GM19099 (cell line): ENCODE measurements at regions not wholly inside any gene's neighbourhood (a gene's known extent, or its start where the extent isn't known, plus 50 kb on each side); places are given as distances from the start of the nearest gene placed in this dataset.

ENCODE experiments used
- POLR2A ChIP-seq: IDR thresholded peaks from 3 replicates; pipeline ENCODE4 v1.6.1; 2011; ENCODE audit warnings: low read depth; ENCODE audit not compliant: insufficient read length; ENCODE audit errors: extremely low read depth

DNA sequence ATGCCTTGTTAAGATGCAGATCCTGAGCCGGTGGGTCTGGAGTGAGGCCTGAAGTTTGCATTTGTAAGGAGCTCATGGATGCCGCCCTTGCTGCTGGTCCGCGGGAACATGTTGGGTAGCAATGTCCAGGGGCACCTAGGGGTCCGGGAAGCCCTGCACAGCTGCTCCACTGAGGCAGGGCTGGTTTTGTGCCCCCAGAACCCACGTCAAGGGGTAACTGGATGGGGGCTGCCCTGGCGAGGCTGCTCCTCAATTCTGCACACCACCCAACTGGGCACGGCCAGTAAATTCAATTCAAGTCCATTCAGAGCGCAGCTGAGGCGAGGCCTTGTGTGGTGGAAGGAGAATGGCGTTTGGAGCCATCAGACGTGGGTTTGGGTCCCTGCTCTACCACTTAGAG lies 246.3 kb upstream of the PITRM1 start:
- TF ChIP-seq POLR2A = no peak

DNA sequence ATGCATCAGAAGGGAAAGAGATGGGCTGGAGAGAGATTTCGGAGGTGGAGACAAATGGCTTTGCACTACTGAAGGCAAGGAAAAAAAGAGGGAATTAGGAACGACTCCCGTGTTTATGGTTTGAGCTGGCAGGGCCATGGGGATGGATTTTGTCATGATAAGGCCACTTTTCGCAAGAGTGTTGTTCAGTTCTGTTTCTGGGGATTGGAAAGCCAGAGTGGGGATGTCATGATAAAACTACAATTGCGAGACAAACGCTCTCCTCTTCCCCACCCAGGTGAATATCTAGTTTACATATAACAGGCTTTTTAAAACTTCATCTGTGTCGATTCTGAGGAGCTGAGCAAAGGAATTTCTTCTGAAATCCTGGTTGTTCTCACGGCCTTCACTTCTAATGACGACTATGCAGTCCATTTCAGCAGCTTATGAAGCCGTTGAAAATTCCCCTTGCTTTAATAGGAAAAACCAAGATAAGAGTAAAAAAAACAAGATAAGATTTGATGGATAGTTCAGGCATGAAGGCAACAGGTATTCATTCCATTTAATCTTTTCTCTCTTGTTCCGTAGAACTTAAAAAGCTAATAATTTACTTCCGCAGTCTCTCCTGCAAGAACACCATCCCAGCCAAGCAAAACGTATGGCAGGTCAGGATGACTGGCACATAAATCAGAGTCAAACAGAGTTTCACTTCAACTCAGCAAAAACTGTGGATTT lies 245.6 kb upstream of the PITRM1 start:
- no peak for TF ChIP-seq POLR2A

DNA sequence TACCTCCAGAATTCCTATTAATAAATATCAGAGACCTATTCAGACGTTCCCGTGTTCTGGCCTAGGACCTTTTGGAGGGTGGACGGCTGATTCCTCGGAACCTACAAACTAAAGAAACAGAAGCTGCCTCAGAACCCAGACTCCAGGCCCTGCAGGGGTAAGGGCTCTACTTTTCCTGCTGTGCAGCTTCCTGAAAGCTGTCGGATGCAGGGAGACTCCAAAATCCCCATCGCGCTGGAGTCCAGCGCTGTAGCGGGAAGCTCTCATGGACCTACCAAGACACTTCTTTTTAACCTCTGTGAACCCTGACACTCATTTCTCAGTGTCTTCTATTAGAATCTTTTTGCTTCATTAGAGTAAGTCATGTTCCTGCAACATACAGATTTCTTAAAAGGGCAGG lies 244.5 kb upstream of the PITRM1 start:
- no peak for TF ChIP-seq POLR2A

DNA sequence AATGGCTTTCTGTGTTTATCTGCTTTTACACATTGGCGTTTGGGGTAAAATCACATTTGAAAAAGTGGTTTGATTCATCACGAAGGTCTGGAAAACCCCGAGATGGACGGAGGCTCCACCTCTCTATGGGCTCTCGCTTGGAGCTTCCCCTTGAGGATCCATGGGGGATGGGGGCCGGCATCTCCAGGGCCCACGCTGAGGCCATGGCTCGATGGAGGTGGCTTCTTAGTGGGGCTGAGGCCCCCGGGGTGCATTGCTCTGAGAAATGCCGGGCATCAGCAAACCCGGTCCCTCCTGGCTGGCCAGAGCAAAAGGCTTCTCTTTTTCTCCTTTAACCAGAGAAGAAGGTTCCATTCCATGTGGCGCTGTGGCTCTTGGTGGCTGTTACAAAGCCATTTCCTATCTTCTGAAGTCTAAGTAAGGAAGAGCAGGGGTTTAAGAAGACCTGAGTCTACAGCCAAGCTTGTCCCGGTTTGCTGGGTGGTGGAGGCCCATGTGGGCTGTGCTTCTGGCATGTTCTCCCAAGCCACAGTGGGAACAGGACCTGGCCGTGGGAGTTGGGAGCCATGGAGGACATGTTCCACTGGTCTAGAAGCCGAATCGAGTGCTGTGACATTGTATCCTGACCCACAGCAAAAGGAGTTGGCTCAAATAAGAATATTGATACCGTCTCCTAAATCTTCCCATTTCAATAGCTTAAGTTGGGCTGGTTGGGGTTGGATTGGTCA lies 243.5 kb upstream of the PITRM1 start:
- no peak for TF ChIP-seq POLR2A

DNA sequence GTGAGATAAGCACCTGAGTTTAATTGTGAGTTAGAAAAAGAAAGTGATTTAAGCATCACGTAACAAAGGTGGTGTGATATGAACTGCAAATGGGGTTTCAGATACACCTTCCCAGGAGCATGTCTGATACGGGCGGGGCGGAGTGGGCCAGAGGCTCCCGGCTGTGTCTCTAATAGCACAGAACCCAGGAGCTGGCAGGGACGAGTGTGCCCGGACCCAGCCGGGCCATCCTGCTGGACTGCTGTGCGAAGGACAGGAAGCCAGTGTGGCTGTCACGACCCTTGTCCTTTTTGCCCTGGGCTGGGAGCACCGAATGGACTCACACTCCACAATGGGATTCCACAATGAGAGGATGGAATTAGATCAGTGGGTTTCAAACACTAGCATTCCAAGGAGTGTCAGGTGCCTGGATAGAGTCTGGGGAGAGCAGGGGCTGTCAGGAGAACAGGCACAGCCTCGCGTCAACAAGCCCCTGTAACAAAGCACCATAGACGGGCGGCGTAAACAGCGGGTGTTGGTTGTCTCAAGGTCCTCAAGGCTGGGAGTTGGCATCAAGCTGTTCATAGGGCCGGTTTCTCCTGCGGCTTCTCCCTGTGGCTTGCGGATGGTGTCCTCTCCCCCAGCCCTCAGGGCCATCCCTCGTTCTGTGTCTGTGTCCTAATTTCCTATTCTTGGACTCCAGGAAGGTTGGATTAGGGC lies 242.6 kb upstream of the PITRM1 start:
- TF ChIP-seq POLR2A = no peak

DNA sequence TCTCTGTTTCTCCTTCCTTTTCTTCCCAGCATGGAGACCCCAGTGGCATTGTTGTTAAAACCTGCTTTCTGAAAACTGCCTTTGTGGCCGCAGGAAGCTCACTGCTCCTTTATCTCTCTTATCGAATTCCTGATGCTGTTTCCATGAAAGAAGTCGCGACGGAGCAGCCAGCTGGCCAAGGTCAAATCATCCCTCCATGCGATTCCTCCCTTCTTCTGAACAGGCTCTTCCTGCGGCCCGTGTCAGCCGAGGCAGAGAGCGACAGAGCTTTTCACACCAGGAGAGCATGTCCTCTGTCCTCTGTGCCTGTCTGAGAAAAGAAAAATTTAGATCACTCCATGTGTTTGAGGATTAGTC lies 242.1 kb upstream of the PITRM1 start:
- no peak for TF ChIP-seq POLR2A

DNA sequence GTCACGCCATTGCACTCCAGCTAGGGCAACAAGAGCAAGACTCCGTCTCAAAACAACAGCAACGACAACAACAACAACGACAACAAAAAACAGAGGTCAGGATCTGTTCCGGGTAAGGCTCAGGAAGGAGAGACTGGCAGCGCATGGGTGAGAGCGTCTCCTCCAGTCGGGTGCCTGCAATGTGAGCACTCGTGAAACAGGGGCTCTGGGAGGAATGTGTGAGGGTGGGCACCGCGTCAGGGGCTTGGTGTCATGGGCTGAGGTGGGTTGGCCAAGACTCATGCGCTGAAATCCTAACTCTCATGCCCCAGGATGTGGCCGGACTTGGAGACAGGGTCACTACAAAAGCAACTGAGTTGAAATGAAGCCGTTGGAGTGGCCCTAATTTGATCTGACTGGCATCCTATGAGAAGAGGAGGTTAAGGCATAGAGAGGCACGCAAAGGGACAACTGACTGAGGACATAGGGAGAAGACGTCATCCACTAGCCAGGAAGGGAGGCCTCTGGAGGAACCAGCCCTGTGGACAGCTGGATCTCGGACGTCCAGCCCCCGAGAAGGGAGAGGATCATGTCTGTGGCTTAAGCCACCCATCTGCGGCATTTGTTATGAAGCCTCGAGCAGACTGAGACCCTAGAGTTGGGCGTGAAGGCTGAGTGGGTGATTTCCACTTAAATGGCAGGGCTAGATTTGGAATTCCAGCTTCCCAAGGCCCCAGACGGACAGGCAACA lies 241.5 kb upstream of the PITRM1 start:
- no peak for TF ChIP-seq POLR2A

DNA sequence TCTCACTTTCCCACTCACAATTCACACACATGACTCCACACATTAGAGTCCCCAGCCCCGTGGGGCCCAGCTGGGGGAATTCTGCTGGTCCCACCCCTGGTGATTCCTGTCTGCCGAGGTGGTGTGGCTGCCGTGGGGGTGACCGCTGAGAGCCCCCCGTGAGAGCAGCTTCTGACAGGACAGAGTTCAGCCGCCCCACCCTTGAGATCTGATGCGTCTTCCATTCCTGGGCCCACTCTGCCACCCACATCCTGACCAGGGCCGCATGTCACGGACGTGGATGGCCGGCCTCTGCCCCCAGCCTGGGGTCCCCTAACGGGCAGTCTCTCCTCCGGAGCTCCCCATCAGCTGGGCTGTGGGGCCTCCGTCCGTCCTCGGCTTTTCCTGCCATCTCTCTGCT lies 240.1 kb upstream of the PITRM1 start:
- no peak for TF ChIP-seq POLR2A

DNA sequence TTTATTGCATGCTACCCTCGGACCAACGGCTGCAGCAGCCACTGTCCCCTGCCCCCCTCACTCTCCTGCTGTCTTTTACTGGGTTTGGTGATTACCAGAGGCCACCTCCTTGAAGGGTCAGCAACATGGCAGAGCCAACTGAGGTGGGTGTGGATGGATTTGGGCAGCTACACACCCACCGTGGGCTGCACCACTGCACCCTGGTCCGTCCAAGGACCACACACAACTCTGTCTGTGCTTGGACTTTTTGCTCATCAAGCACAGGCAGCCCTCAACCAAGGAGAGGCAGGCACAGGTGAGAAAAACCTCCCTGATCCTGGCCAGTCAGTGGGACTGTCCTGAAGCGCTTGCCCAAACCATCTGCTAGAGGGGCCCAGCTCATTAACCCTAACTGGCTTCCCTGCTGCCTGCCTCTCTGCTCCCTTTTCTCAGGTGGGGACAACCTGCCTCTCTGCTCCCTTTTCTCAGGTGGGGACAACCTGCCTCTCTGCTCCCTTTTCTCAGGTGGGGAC lies 239.5 kb upstream of the PITRM1 start:
- no peak for TF ChIP-seq POLR2A

DNA sequence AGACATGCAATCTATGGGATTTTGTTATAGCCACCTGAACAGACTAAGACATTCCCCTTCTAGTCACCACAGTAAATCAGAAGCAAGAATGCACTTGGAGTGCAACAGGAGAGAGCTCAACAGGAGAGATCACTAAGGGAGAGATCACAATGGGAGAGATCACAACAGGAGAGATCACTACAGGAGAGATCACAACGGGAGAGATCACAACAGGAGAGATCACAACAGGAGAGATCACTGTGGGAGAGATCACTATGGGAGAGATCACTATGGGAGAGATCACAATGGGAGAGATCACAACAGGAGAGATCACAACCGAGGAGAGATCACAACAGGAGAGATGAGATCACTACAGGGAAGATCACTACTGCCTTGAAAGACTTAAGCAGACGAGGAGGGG lies 238.5 kb upstream of the PITRM1 start:
- TF ChIP-seq POLR2A = no peak

DNA sequence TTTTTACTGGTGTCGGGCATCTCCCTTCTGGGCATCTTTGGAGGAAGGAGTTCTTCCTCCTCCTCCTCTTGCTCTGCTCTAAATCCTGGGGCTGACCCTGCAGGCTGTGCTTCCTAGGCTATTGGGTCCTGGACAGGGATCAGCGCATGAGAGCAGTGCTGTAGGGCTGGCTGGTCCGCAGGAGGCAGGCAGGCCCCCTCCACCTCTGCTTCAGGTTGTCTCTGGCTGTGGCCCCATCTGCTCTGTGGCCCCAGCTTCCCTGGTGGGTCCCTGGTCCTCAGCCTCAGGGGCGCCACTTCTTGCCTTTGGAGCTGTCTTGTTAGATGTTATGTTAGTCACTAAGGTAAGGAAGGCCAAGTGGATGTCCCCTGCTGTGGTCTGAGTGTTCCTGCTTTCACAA lies 237.3 kb upstream of the PITRM1 start:
- no peak for TF ChIP-seq POLR2A

DNA sequence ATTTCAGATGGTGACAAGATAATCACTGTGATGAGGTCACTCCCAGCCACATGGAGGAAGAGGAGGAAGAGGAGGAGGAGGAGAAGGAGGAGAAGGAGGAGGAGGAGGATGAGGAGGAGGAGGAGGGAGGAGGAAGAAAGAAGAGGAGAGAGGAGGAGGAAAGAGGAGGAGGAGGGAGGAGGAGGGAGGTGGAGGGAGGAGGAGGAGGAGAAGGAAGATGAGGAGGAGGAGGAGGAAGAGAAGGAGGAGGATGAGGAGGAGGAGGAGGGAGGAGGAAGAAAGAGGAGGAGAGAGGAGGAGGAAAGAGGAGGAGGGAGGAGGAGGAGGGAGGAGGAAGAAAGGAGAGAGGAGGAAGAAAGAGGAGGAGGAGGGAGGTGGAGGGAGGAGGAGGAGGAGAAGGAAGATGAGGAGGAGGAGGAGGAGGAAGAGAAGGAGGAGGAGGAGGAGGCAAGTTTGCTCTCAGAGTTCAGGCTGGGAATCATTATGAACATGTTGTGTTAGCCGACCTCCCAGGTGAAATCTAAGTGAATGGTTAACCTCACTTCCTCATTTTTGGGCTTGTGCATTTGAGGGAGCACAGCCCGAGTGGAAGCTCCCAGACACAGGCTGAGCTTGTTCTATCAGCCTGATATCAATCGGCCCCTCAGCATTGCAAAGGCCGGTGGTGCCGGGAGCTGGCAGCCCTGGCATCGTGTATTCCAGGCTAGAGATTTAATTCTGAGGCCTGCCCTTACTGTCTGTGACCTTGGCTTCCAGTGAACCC lies 236.2 kb upstream of the PITRM1 start:
- TF ChIP-seq POLR2A = no peak

DNA sequence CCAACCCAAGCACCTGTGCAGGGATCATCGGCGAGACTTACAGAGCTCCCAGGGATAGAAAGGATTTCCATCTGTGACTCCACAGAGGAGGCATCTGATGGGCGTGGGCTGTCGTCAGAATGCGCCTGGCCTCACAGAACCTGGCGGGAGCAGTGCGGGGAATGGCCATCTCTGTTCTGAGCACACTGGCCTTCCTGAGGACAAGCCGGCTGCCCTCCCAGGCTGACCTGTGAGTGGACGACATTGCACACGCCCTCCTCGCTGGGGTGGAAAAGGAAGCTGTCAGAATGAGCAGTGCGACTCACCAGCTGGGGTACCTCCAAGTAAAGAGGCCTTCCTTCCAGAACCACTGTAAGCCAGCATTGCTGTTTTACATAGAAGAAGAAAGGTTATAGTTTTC lies 234.6 kb upstream of the PITRM1 start:
- TF ChIP-seq POLR2A = no peak

DNA sequence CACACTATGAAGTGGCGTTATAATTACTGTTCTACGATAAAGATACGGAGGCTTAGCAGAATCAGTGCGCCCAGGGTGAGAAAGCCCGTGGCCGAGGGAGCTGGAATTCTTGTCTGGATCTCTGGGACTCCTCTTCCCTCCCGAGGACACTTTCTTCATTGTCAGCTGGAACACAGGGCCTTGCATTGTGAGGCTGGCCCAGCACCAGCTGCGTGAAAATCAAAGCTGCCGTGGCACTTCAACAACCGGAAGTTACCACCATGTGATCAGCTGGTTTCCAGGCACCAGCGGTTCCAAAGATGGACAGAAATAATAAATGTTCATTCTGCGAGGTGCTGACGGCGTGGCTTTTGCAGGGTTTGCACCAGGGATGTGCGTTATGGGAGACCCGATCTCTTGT lies 234.0 kb upstream of the PITRM1 start:
- TF ChIP-seq POLR2A = no peak
